ENCODE measurements at regions not wholly inside any gene's neighbourhood (a gene's known extent, or its start where the extent isn't known, plus 50 kb on each side); places are given as distances from the start of the nearest gene placed in this dataset.

- no peak for DNase-seq
Measured at GRCh38 chr2:120902592-120902991, 166.9 kb downstream of the GLI2 start.

- DNase-seq = no peak
Measured at GRCh38 chr2:120904379-120904778, 168.7 kb downstream of the GLI2 start.

- DNase-seq = no peak
Measured at GRCh38 chr2:120904830-120905234, 169.2 kb downstream of the GLI2 start.

- no peak for DNase-seq
Measured at GRCh38 chr2:120905298-120905697, 169.6 kb downstream of the GLI2 start.

GRCh38 chr2:120905824-120906571 is 170.3 kb downstream of the GLI2 start:
- no peak for DNase-seq

GRCh38 chr2:120906914-120907313 is 171.2 kb downstream of the GLI2 start:
- no peak for DNase-seq

- no peak for DNase-seq
Measured at GRCh38 chr2:120907822-120908221, 172.2 kb downstream of the GLI2 start.

GRCh38 chr2:120908314-120908975 is 172.8 kb downstream of the GLI2 start:
- no peak for DNase-seq

GRCh38 chr2:120909102-120909501 is 173.4 kb downstream of the GLI2 start:
- DNase-seq = no peak

- no peak for DNase-seq
Measured at GRCh38 chr2:120910164-120910563, 174.5 kb downstream of the GLI2 start.

- DNase-seq = no peak
Measured at GRCh38 chr2:120910956-120911951, 175.6 kb downstream of the GLI2 start.

GRCh38 chr2:120912101-120912985 is 176.7 kb downstream of the GLI2 start:
- no peak for DNase-seq

- no peak for DNase-seq
Measured at GRCh38 chr2:120913972-120914838, 178.5 kb downstream of the GLI2 start.

- no peak for DNase-seq
Measured at GRCh38 chr2:120914839-120915521, 179.3 kb downstream of the GLI2 start.

- DNase-seq = no peak
Measured at GRCh38 chr2:120915670-120916069, 180.0 kb downstream of the GLI2 start.

- DNase-seq = no peak
Measured at GRCh38 chr2:120916446-120916845, 180.8 kb downstream of the GLI2 start.

GRCh38 chr2:120917886-120918285 is 182.2 kb downstream of the GLI2 start:
- no peak for DNase-seq

- no peak for DNase-seq
Measured at GRCh38 chr2:120919216-120919615, 183.5 kb downstream of the GLI2 start.

GRCh38 chr2:120919771-120920453 is 184.2 kb downstream of the GLI2 start:
- DNase-seq = no peak
